K562 (cell line): ENCODE measurements at regions not wholly inside any gene's neighbourhood (a gene's known extent, or its start where the extent isn't known, plus 50 kb on each side); places are given as distances from the start of the nearest gene placed in this dataset.

Experiments used
- ATAC-seq: fragments of 200-7000 bp; cut with Tn5 transposase; 3 replicates; pipeline ENCODE4 v1.9.1; 2020; ENCODE audit warnings: moderate library complexity
- BruUV-seq: library from RNA; stranded (reverse); fragments of 400-500 nt; replicated peaks from 2 replicates; lab custom pipeline; 2021; lab: Mats Ljungman, UMichigan
- CTCF ChIA-PET: fragments of 300-600 bp; formaldehyde crosslinking; extraction: SDS; loops from one replicate; lab custom pipeline; 2021; ENCODE audit warnings: low intra/inter-chr PET ratio; lab: Yijun Ruan, JAX
- POLR2A ChIA-PET: fragments of 300-600, 350-650 bp; sonication (Branson Sonifier 250); formaldehyde crosslinking; extraction: SDS; loops from one replicate; lab custom pipeline; 2021; ENCODE audit warnings: antibody characterized with exemption, inconsistent platforms; lab: Yijun Ruan, JAX
- DNase-seq, 4 experiments: peaks; one replicate each; pipeline versions ENCODE4 v3.0.0 to v3.0.0-alpha.2; 2011 to 2018; ENCODE audit warnings: low spot score in 3 of 4, mixed read lengths in 3 of 4; ENCODE audit errors: extremely low read depth in 1 of 4
- FAIRE-seq: peaks from 2 replicates; lab custom pipeline; 2011; peaks lifted over from hg19 to GRCh38; lab: Jason Lieb, UNC
- H2AFZ ChIP-seq: 2 replicates; pipeline ENCODE4 v1.6.0; 2011; ENCODE audit warnings: low read depth, low read length, control low read depth, inconsistent platforms
- H3K27ac ChIP-seq: fragments of 200-600 bp; 3 replicates; pipeline ENCODE4 v1.8.0; 2011; ENCODE audit warnings: low read depth, mild to moderate bottlenecking, control low read depth, inconsistent platforms, low read length, moderate library complexity, mixed read lengths; ENCODE audit errors: extremely low read depth
- H3K27me3 ChIP-seq, 2 experiments: fragments of 300-600 bp in 1 of 2; 2 replicates in 1 of 2; 3 replicates in 1 of 2; pipeline versions ENCODE4 v1.6.0 to v1.8.0; 2011; ENCODE audit warnings: inconsistent platforms in 2 of 2, low read length in 2 of 2, mild to moderate bottlenecking in 1 of 2, mixed read lengths in 1 of 2, moderate library complexity in 1 of 2; ENCODE audit not compliant: control insufficient read depth in 2 of 2, insufficient read depth in 2 of 2
- H3K36me3 ChIP-seq: fragments of 300-600 bp; 3 replicates; pipeline ENCODE4 v1.8.0; 2011; ENCODE audit warnings: mild to moderate bottlenecking, low read length, inconsistent platforms; ENCODE audit not compliant: control insufficient read depth, insufficient read depth
- H3K4me1 ChIP-seq, 2 experiments: fragments of 200-600 bp in 1 of 2; replicated peaks in 1 of 2; 2 replicates in 1 of 2; 3 replicates in 1 of 2; pipeline versions ENCODE4 v1.5.1 to v1.8.0; 2011; ENCODE audit warnings: inconsistent platforms in 2 of 2, low read length in 2 of 2, mild to moderate bottlenecking in 1 of 2, mixed read lengths in 1 of 2, moderate library complexity in 1 of 2; ENCODE audit not compliant: control insufficient read depth in 2 of 2, insufficient read depth in 2 of 2
- H3K4me2 ChIP-seq: 2 replicates; pipeline ENCODE4 v1.6.1; 2011; ENCODE audit warnings: low read length, control low read depth, inconsistent platforms, mixed read lengths; ENCODE audit not compliant: insufficient read depth
- H3K4me3 ChIP-seq: fragments of 200-600 bp; sonication (generic), shearing (Covaris generic); 2 replicates; pipeline ENCODE4 v1.5.1; 2016; ENCODE audit warnings: control low read depth, inconsistent platforms
- H3K79me2 ChIP-seq: fragments of 200-600 bp; 3 replicates; pipeline ENCODE4 v1.8.0; 2011; ENCODE audit warnings: low read length, inconsistent platforms; ENCODE audit not compliant: control insufficient read depth, insufficient read depth
- H3K9ac ChIP-seq, 2 experiments: 2 replicates each; pipeline versions ENCODE4 v1.6.0 to v1.6.1; 2011; ENCODE audit warnings: low read depth in 2 of 2, low read length in 2 of 2, control low read depth in 1 of 2, inconsistent platforms in 1 of 2, mild to moderate bottlenecking in 1 of 2, mixed read lengths in 1 of 2; ENCODE audit not compliant: insufficient read depth in 1 of 2
- H3K9me1 ChIP-seq: one replicate; pipeline ENCODE4 v1.6.0; 2011; ENCODE audit warnings: inconsistent platforms, mild to moderate bottlenecking, low read length, moderate library complexity; ENCODE audit not compliant: control insufficient read depth, insufficient read depth
- H3K9me3 ChIP-seq: replicated peaks from 2 replicates; pipeline ENCODE4 v1.5.1; 2011; ENCODE audit warnings: low read depth, low read length, inconsistent platforms; ENCODE audit not compliant: control insufficient read depth, insufficient read depth
- H4K20me1 ChIP-seq: replicated peaks from 2 replicates; pipeline ENCODE4 v1.6.1; 2011; ENCODE audit warnings: low read length, inconsistent platforms, mixed read lengths; ENCODE audit not compliant: control insufficient read depth, insufficient read depth
- ATF1 ChIP-seq, 2 experiments: fragments of 450-650 bp in 1 of 2; IDR thresholded peaks; 2 replicates each; pipeline ENCODE4 v1.6.1; 2016; ENCODE audit warnings: missing compliant biosample characterization in 1 of 2, missing genetic modification characterization in 1 of 2
- E2F1 ChIP-seq: sonication (generic); formaldehyde crosslinking; IDR thresholded peaks from 2 replicates; pipeline ENCODE4 v1.8.1; 2023; ENCODE audit warnings: mild to moderate bottlenecking, missing genetic modification reagents, moderate library complexity
- FOXP4 ChIP-seq: sonication (generic); formaldehyde crosslinking; IDR thresholded peaks from 2 replicates; pipeline ENCODE4 v1.8.0; 2022; ENCODE audit warnings: mild to moderate bottlenecking, missing genetic modification reagents, borderline replicate concordance
- MAFG ChIP-seq: fragments of 450-650 bp; conservative IDR thresholded peaks from 2 replicates; pipeline ENCODE4 v1.6.1; 2016; ENCODE audit warnings: missing genetic modification characterization, missing compliant biosample characterization
- MCM5 ChIP-seq: fragments of 450-650 bp; IDR thresholded peaks from 2 replicates; pipeline ENCODE4 v1.6.1; 2016; ENCODE audit warnings: low read depth
- NCOA6 ChIP-seq: fragments of 450-650 bp; IDR thresholded peaks from 2 replicates; pipeline ENCODE4 v1.6.1; 2017; ENCODE audit warnings: mild to moderate bottlenecking
- SMARCE1 ChIP-seq: fragments of 450-650 bp; IDR thresholded peaks from 2 replicates; pipeline ENCODE4 v1.7.1; 2016; ENCODE audit warnings: mild to moderate bottlenecking
- ZNF280B ChIP-seq: fragments of 250-450 bp; sonication (Bioruptor Pico); IDR thresholded peaks from 2 replicates; pipeline ENCODE4 v1.5.1; 2021; ENCODE audit warnings: mild to moderate bottlenecking
- ZNF586 ChIP-seq: fragments of 450-650 bp; formaldehyde crosslinking; conservative IDR thresholded peaks from 2 replicates; pipeline ENCODE4 v1.4.0; 2020; ENCODE audit warnings: mild to moderate bottlenecking, moderate library complexity
- ZNF655 ChIP-seq: fragments of 250-450 bp; sonication (Bioruptor Pico); IDR thresholded peaks from 2 replicates; pipeline ENCODE4 v1.5.0; 2021
- WGBS: fragments of 100-300 bp; shearing (Covaris generic); methylation state at CpG from one replicate; pipeline ENCODE4 v1.1.6; 2016; ENCODE audit warnings: low coverage, mixed read lengths; ENCODE audit not compliant: insufficient coverage; ENCODE audit errors: missing lambda C conversion rate; 5-methylcytosine and 5-hydroxymethylcytosine counted together
- in situ Hi-C: fragments of 300-500 bp; cut with MboI; formaldehyde crosslinking; loops from 4 replicates; pipeline ENCODE4 v1.15.0; 2018; ENCODE audit warnings: inconsistent platforms, mixed read lengths
- intact Hi-C: fragments of 100-400 bp; cut with micrococcal nuclease; formaldehyde crosslinking; loops from 2 replicates; pipeline ENCODE4 v1.14.2; 2022

DNA sequence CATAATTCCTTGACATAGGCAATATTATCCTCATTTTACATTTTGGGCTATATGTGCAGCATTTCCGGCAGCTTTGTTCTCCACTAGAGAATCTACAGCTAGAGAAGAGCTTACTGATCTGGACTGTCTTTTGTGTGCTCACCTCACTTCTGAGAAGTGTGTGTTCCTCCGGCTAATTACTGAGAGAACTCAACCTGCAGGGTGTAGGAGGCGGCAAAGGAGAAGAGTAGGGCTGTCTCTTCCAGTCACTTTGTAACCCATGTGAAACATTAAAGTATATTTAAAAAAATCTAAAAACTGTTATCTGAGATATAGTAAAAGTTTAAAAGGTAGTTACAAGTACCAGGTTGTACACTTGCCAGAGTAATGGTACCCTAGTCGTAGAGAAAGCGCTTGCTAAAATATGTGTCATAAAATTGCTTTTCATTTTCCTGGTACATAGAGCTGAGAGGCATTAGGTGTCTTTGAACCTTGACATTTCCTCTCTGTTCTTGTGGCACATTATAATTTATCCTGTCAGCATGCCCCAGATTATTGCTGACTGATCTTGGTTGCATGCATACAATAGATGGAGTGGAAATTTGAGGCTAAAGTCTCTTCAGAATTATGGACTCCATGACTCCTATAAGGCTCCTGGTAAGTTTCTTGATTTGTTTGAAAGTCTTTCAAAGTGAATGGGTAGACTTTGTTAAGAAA lies 381.9 kb downstream of the LMO7 start:
- FAIRE-seq: no peak
- BruUV-seq: no TSS peak
- Histone ChIP-seq H3K4me1 (no peaks in the 10 kb centered on the region; a peak in 1 of 5 replicates), H3K9me1 (no peaks in the 10 kb centered on the region), H3K9ac (no peak overlapping the region), H3K9me3 (no peaks in the 10 kb centered on the region), H2AFZ (no peak overlapping the region), H3K4me3 (no peak overlapping the region), H3K36me3 (no peaks in the 10 kb centered on the region), H3K4me2 (no peak overlapping the region), H3K27me3 (no peaks in the 10 kb centered on the region), H3K27ac (no peak overlapping the region), H3K79me2 (no peaks in the 10 kb centered on the region), H4K20me1 (no peaks in the 10 kb centered on the region)
- TF ChIP-seq MCM5 (no peak), SMARCE1 (no peak), ATF1 (CRISPR knock-in tag; IDR thresholded peaks at IDR 0.05) (no peak), ATF1 (tag; IDR thresholded peaks at IDR 0.05) (no peak), ZNF655 (no peak), E2F1 (CRISPR knock-in tag) (no peak), NCOA6 (no peak), FOXP4 (CRISPR knock-in tag) (no peak), ZNF280B (CRISPR knock-in tag) (no peak), MAFG (tag) (no peak), ZNF586 (CRISPR knock-in tag) (no peak)
- in situ Hi-C loops: no loop called here
- WGBS: 77% methylated on average over 5 of the region's 5 CpGs
- intact Hi-C loops: loop anchor here (5.0 to 10.0 kb wide), 2 partner anchors 323 to 454 kb away; no protein-coding TSS in a partner anchor
- ChIA-PET POLR2A (no interaction called here), CTCF (no interaction called here)
- no peak for ATAC-seq
- DNase-seq: no peak
